ENCODE measurements at regions not wholly inside any gene's neighbourhood (a gene's known extent, or its start where the extent isn't known, plus 50 kb on each side); places are given as distances from the start of the nearest gene placed in this dataset.

- no peaks in the 10 kb centered on the region for H3K4me1 ChIP-seq (ENCODE audit: control insufficient read depth, extremely low read depth, insufficient read depth, low read length)
- no peaks in the 10 kb centered on the region for H3K9me1 ChIP-seq (replicated peaks; ENCODE audit: control insufficient read depth, extremely low read depth, insufficient read depth, low read length)
- H3K9ac ChIP-seq (replicated peaks; ENCODE audit: extremely low read depth, insufficient read depth, low read length), result no peak overlapping the region
- intact Hi-C loops (cut with micrococcal nuclease) (no loop called here), dilution Hi-C loops (cut with MboI; ENCODE audit: extremely low pct_ligation_motif_present, low sequenced_read_pairs) (no loop called here)
- no peaks in the 10 kb centered on the region for H3K36me3 ChIP-seq (ENCODE audit: control insufficient read depth in 2 of 2, extremely low read depth in 1 of 2, insufficient read depth in 2 of 2, low read length in 2 of 2)
- H3K27me3 ChIP-seq (ENCODE audit: control insufficient read depth in 2 of 2, insufficient read depth in 2 of 2, low read length in 2 of 2), result no peaks in the 10 kb centered on the region
- H2AFZ ChIP-seq (ENCODE audit: low read depth, low read length), result no peak overlapping the region
- no peak overlapping the region for H3K4me3 ChIP-seq (replicated peaks in 1 of 3; ENCODE audit: insufficient read depth in 1 of 3, low read depth in 1 of 3, low read length in 3 of 3)
- POLR2A ChIA-PET, result no interaction called here
- DNase-seq (ENCODE audit: low read depth, low spot score), result no peak
- no peaks in the 10 kb centered on the region for H3K79me2 ChIP-seq (ENCODE audit: control insufficient read depth, insufficient read depth, low read length)
- no peak overlapping the region for H3K4me2 ChIP-seq (ENCODE audit: insufficient read depth, low read length)
- FAIRE-seq, result no peak
- H4K20me1 ChIP-seq (replicated peaks; ENCODE audit: control insufficient read depth, extremely low read depth, insufficient read depth, low read length), result no peaks in the 10 kb centered on the region
- no peaks in the 10 kb centered on the region for H3K9me3 ChIP-seq (replicated peaks; ENCODE audit: control insufficient read depth, insufficient read depth, low read length)
- BruUV-seq (replicated peaks), result no TSS peak
- H3K27ac ChIP-seq (ENCODE audit: insufficient read depth, low read depth, low read length), result no peak overlapping the region
- CTCF ChIA-PET, result interaction anchor here (0.6 to 5.3 kb wide), 5 partner anchors 9 to 879 kb away, joined by 3 to 89 read pairs (median 3); partner anchors contain the start of gene DMTF1
- TF ChIP-seq JUN (IDR thresholded peaks at IDR 0.05; ENCODE audit: borderline replicate concordance, insufficient read depth, insufficient read length, low read depth) (no peak), GATA2 (IDR thresholded peaks at IDR 0.05; ENCODE audit: insufficient read depth, insufficient read length, low read depth, low read length) (no peak), EZH2 (IDR thresholded peaks at IDR 0.05; ENCODE audit: borderline replicate concordance, low read depth, low read length, severe bottlenecking) (no peak), POLR2A (IDR thresholded peaks at IDR 0.05; ENCODE audit: low read depth, low read length) (no peak), FOS (IDR thresholded peaks at IDR 0.05; ENCODE audit: borderline replicate concordance, insufficient read depth, low read length) (no peak), MYC (IDR thresholded peaks at IDR 0.05; ENCODE audit: low read depth, low read length) (no peak)
Observed at GRCh38 chr7:86918245-86918644, 141.2 kb downstream of the ELAPOR2 start.

DNA sequence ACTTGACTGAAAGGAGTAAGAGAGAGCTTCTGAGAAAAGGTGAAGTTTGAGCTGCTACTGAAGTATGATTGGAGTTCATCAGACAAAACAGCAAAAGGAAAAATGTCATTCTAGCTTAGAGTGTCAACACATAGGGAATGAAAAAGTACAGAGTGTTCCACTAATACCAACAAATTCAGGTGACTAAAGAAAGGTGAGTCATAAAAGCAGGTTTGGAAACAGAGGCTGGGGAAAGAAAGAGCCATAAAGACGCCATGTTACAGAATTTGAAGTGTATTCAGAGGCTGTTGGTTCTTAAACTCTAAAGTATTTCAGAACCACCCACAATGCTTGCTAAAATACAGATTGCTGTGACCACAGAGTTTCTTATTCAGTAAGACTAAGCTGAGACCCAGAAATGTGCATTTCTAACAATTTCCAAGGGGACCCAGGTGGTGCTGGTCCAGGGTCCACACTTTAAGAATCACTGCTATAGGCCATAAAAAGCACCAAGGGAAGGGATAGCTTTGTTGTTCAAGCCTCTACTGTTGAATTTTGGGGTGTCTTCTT, 143.1 kb downstream of the ELAPOR2 start:
- Histone ChIP-seq H3K36me3 (ENCODE audit: control insufficient read depth in 2 of 2, extremely low read depth in 1 of 2, insufficient read depth in 2 of 2, low read length in 2 of 2) (peaks cover 0 to 3% of the 10 kb centered on the region in 2 experiments), H3K9ac (replicated peaks; ENCODE audit: extremely low read depth, insufficient read depth, low read length) (no peak overlapping the region), H3K9me1 (replicated peaks; ENCODE audit: control insufficient read depth, extremely low read depth, insufficient read depth, low read length) (no peaks in the 10 kb centered on the region), H4K20me1 (replicated peaks; ENCODE audit: control insufficient read depth, extremely low read depth, insufficient read depth, low read length) (no peaks in the 10 kb centered on the region), H2AFZ (ENCODE audit: low read depth, low read length) (no peak overlapping the region), H3K27ac (ENCODE audit: insufficient read depth, low read depth, low read length) (no peak overlapping the region), H3K79me2 (ENCODE audit: control insufficient read depth, insufficient read depth, low read length) (no peaks in the 10 kb centered on the region), H3K4me3 (replicated peaks in 1 of 3; ENCODE audit: insufficient read depth in 1 of 3, low read depth in 1 of 3, low read length in 3 of 3) (no peak overlapping the region), H3K27me3 (ENCODE audit: control insufficient read depth in 2 of 2, insufficient read depth in 2 of 2, low read length in 2 of 2) (no peaks in the 10 kb centered on the region), H3K4me2 (ENCODE audit: insufficient read depth, low read length) (no peak overlapping the region), H3K4me1 (ENCODE audit: control insufficient read depth, extremely low read depth, insufficient read depth, low read length) (no peaks in the 10 kb centered on the region), H3K9me3 (replicated peaks; ENCODE audit: control insufficient read depth, insufficient read depth, low read length) (no peaks in the 10 kb centered on the region)
- TF ChIP-seq EZH2 (IDR thresholded peaks at IDR 0.05; ENCODE audit: borderline replicate concordance, low read depth, low read length, severe bottlenecking) (no peak), POLR2AphosphoS5 (IDR thresholded peaks at IDR 0.05; ENCODE audit: insufficient read depth, low read depth, low read length) (no peak), FOS (IDR thresholded peaks at IDR 0.05; ENCODE audit: borderline replicate concordance, insufficient read depth, low read length) (no peak), CTCF (IDR thresholded peaks at IDR 0.05; ENCODE audit: extremely low read depth in 1 of 2, insufficient read depth in 1 of 2, low read depth in 1 of 2, low read length in 2 of 2) (no peak), POLR2A (IDR thresholded peaks at IDR 0.05; ENCODE audit: low read depth, low read length) (no peak), GATA2 (IDR thresholded peaks at IDR 0.05; ENCODE audit: insufficient read depth, insufficient read length, low read depth, low read length) (no peak)
- dilution Hi-C loops (cut with MboI; ENCODE audit: extremely low pct_ligation_motif_present, low sequenced_read_pairs) (no loop called here), intact Hi-C loops (cut with micrococcal nuclease) (no loop called here)
- ChIA-PET CTCF (interaction anchor here (0.9 to 5.3 kb wide), 8 partner anchors 8 to 304 kb away, joined by 3 to 89 read pairs (median 5); partner anchors contain the start of gene DMTF1), POLR2A (no interaction called here)
- FAIRE-seq (no peak), DNase-seq (ENCODE audit: low read depth, low spot score) (no peak)
- no TSS peak for BruUV-seq (replicated peaks)

All from endothelial cell of umbilical vein (primary cell).